NCI-H1694 treated with DMSO at 0.1 percent for 48 hours (cell line): ENCODE measurements at regions not wholly inside any gene's neighbourhood (a gene's known extent, or its start where the extent isn't known, plus 50 kb on each side); places are given as distances from the start of the nearest gene placed in this dataset.
A peak's percentile ranks its signal among the peaks of the same experiment; 100 is the strongest.

Source experiments
- DNase-seq: peaks from one replicate; lab custom pipeline; 2025; lab: John Stamatoyannopoulos, UW

DNA sequence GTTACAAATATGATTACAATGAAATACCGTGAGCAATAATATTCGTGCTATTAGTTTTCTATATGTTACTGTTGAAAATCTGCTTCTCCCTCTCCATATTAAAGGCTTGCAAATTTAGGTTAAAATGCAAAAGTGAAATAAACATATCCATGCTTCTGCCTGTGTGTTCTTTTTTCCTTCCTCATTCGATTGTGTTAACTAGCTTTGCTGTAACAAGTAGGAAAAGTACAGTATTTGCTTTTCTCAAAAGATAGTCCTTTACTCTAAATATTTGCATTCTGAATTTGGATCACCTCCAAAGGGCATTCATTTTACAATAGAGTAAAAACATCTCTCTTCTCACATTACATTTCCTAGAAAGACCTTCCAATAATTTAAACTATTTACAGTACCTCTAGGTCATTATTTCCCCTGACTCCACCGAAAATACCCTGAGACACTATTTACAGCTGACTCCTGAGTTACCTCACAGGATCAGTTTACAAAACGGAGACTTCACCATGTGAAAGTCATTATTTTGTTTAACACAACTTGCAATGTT lies 835.0 kb upstream of the FANCL start:
- DNase-seq, result no peak

- DNase-seq, result no peak
Measured at GRCh38 chr2:59074071-59074470, 832.9 kb upstream of the FANCL start.

DNA sequence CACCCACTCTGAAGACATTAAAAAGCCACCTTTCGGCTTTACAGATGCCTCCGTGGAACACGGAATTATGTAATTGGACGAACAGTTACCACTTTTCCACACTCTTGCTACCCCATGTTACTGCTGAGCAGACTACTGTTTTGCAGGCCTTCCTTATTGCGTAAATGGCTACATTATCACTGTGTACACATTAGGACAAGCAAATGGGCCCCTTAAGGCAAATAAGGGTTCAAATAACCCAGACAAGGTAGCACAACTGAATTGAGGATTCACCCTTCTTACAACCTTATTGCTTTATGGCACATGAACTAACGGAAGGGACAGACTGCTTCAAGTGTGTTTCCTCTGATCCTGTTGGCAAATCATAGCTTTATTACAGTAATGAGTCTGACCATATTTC lies 832.2 kb upstream of the FANCL start:
- no peak for DNase-seq

- DNase-seq, result no peak
Measured at GRCh38 chr2:59068255-59068654, 827.1 kb upstream of the FANCL start.

DNA sequence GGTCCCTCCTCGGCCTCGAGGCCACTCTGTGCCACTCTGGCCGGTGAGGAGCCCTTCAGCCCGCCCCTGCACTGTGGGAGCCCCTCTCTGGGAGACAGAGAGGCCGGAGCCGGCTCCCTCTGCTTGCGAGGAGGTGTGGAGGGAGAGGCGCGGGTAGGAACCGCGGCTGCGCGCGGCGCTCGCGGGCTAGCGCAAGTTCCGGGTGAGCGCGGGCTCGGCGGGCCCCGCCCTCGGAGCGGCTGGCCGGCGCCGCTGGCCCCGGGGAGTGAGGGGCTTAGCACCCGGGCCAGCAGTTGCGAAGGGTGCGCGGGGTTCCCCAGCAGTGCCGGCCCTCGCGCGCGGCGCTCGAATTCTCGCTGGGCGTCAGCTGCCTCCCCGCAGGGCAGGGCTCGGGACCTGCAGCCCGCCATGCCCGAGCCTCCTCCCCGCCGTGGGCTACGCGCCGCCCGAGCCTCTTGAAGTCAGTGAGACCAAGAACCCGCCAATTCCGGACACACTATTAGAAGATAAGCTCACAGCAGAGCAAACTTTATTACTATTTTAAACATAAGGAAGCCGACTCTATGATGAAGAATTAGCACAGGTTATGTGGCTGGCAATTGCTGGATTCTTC lies 825.8 kb upstream of the FANCL start:
- DNase-seq, result no peak

- no peak for DNase-seq
Measured at GRCh38 chr2:59047373-59047995, 806.4 kb upstream of the FANCL start.

DNA sequence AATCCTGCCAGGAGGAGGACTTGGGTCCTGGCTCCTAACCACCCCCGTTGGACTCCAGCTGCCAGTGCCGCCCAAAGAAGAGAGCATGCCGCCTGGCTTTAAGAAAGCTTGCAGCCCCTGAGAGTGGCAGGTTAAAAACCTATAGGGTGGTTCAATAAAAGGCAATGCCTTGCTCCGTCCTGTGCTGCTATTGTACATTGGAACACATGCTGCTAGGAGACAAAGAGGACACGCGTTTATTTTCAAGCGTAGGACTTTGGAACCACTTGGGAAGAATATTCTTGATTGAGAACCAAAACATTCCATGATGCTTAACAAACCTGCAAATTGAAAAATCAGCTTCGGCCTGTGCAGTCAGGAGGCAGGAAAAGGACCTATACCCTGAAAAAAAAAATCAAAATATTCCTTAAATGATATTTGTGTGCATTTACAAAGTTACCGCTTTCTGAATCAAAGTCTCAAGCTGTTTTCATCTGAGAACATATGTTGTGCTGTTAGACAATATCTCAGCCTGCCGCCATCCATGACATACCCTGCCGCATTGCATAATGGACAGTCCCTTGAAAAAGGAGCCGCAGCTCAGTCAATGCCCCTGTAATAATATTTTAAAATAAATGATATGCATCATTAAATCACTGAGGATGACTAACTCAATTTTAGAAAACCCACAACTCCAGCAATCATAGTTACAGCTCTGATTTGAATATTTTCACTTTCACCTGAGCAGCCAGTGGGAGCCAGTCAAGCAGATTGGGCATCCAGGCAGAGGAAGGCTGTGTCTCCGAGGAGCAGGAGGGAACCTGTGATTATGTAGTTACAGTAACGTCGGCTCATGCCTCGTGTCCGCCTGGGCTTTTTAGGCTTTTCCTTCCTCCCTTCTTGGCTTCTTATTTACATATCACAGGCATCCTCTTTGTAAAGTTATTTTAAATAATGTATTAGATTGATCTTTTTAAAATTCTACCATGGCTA lies 805.6 kb upstream of the FANCL start:
- no peak for DNase-seq

DNA sequence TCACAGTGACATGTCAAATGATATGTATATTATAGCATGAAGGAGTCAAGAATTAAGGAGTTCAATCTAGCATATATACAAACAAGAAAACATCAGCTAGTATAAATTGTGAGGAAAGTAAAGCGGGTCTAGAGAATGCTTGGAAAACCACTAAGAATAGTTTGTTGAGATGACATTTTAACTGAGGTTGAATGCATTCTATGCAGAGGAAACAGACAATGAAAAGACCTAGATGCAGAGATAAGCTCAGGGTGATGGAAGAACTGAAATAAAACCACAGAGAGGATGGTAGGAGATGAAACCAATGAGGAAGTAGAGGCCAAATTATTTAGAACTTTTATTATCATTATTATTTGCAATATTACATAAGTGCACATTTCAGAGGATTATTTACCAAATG lies 803.6 kb upstream of the FANCL start:
- no peak for DNase-seq

- no peak for DNase-seq
Measured at GRCh38 chr2:59041139-59041538, 800.0 kb upstream of the FANCL start.

DNA sequence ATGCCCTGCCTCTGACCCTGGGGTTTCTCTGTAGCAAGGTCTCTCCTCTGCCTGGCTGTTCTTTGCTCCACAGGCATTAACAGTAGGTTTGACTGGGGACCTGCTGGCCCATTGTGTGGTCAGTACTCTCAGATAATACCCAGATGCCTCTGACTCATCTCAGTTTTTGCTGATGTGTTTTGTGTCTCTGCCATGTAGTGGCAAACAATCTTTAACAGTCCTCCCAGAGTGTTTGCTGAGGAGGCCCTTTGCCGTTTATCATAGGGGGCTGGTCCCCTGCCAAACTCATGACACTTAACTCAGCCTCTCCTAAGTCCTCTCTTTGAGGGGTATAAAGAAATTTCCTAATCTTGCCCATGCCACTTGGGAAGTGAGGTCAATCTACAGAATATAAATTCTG lies 793.7 kb upstream of the FANCL start:
- DNase-seq, result no peak

- DNase-seq, result no peak
Measured at GRCh38 chr2:59034106-59034505, 793.0 kb upstream of the FANCL start.

DNA sequence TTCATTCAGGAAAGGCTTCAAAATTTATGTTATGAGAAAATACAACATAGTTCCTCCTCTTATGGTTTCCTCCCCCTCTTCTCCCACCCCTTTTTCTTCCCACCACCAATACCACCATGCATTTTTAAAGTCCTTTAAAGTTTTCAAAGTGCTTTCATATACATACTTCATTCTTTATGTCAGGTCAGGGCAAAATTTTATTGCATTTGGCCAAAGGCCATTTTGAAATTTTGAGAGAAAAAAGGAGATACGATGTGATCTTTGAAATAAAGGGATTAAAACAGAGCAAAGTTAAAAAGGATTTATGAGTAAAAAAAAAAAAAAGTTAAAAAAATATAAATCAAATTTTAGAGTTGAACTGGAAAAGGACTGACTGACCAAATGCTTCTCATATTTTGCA lies 792.5 kb upstream of the FANCL start:
- no peak for DNase-seq

DNA sequence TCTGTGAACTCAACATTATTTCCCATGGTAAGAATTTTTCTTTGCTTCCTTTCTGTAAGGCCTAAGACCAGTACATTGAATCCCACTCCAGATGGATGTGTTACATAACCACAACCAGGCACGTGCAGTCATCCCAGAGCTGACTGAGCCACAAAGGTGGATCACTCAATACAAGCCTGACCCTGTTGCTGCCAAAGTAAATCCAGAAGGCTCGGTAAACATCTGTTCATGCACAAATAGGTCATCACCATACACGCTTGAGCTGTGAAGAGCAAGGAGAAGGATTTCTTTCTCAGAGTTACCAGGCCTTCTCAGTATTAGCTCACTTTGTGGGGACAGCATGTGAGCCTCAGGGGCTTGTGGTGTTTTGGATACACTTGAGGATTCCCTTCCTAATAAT lies 791.4 kb upstream of the FANCL start:
- peak; percentile 87 for DNase-seq

- DNase-seq, result no peak
Measured at GRCh38 chr2:59029058-59029457, 787.9 kb upstream of the FANCL start.

GRCh38 chr2:59027320-59027719 lies 786.2 kb upstream of the FANCL start:
- no peak for DNase-seq

DNA sequence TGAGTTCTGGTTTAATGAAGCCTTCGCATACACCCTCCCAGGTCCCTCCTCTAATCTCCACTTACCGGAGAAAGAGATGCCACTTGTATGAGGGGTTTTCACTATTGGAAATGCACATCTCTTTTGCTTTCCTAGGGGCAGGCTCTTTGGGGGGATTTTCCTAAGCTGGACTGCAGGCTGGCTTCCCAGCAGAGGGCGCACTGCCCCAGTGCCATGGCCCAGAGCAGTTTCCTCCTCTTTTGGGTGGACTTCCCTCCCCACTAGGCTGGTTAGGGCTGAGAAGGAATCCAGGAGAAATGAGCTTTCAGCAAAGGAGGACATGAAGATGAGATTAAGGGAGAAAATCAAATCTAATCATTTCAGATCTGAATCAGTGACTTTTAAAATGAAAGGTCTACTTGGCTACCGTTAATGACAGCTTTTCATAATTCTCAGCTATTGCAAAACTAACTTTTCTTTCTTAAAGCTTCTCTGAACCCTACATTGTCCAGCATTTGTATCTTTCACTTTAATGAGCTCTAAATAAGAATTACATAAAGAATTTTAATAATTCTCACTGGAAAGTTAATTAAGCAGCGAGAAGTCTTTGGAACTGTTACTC lies 784.1 kb upstream of the FANCL start:
- no peak for DNase-seq

- no peak for DNase-seq
Measured at GRCh38 chr2:59021786-59022185, 780.7 kb upstream of the FANCL start.

GRCh38 chr2:59019566-59020159 lies 778.5 kb upstream of the FANCL start:
- no peak for DNase-seq

DNA sequence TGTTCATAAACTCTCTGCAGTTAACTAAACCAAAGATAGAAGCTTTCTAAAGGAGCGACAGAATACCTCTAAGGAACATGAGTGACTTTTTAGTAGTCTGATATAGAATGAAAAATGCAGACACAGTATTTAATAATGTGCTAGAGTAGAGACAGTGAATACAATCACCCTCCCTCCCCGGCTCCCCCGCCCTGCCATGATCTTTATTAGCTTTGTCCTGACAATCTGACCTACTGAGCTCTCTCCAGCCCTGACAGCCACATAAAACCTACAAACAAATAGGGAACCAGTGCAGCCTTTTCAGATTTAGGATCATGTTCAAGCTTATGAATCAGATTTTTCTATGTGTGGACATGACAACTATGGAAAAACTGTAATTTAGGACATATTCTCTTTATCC lies 777.6 kb upstream of the FANCL start:
- DNase-seq, result no peak

DNA sequence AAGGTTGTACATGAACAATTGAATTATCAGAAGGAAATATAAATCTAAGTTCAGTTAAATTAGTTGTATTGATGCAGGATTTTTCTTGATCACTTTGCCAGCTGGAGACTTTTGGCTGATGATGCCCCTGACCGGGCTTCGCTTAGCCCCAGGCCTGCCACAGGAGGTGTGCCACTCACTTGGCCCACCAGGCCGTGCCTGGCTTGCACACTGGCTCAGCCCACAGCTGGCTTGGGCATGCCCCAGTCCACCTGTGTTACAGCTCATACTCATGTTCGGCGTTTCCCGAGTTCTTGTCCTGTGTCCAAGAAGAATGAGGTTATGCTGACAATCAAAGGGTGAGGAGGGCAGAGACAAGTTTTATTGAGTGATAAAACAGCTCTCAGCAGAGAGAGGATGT lies 773.9 kb upstream of the FANCL start:
- DNase-seq, result no peak

DNA sequence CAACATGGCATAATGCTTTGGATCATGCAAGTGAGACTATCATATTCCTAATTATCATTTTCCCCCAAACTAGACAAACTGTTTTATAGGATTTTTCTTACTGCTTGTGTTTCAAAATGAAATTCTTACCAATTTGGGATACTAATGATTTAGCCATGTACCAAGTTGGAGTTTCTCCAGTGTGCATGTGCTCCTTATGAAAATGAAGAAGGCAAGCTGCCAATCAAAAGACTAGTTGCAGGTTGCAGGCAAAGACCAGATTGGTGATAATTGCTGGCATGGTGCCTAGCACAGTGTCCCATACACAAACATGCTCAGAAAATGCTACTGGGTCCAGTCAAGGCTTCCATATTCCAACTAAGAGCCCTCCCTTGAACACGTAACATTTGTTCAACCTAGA lies 771.8 kb upstream of the FANCL start:
- DNase-seq, result no peak

GRCh38 chr2:59012234-59012633 lies 771.1 kb upstream of the FANCL start:
- no peak for DNase-seq
